ENCODE measurements at regions not wholly inside any gene's neighbourhood (a gene's known extent, or its start where the extent isn't known, plus 50 kb on each side); places are given as distances from the start of the nearest gene placed in this dataset.

DNA sequence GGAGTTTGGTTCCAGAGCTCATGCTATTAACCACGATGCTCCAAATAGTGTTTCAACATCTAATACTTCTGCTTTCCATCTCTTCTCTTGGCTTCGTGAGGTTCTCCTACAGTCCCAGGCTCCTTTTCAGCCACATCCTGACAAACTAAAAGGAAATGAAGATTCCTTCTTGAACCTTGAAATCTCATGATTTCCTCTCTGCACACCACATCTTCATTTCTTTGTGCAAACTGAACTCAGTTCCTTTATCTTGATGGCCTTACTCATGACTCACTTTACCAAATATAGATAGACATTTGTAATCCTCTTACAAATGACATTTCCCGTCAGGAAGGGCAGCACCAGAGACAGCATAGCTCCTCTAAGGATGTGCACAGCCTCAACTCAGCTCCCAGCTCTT is 50.0 kb upstream of the ITGA4 start:
- CTCF ChIA-PET: no interaction called here
- RAD21 ChIA-PET (ENCODE audit: low non-redundant PET in 1 of 2, low total read pairs in 2 of 2, uncharacterized antibody in 2 of 2, unreplicated experiment in 2 of 2): no interaction called here

More for the DNA sequence above, 50.0 kb upstream of the ITGA4 start:
- Histone ChIP-seq H3K4me3 (replicated peaks in 1 of 2; ENCODE audit: low read depth in 1 of 2, low read length in 2 of 2) (no peak overlapping the region), H3K36me3 (ENCODE audit: control insufficient read depth in 1 of 2, insufficient read depth in 2 of 2, low read length in 2 of 2) (no peaks in the 10 kb centered on the region), H2AFZ (ENCODE audit: low read depth, low read length, poor library complexity, severe bottlenecking) (no peak overlapping the region), H3K27me3 (ENCODE audit: insufficient read depth, low read length) (no peaks in the 10 kb centered on the region), H3K9me2 (ENCODE audit: insufficient read depth) (no peaks in the 10 kb centered on the region), H3K9ac (ENCODE audit: low read length) (no peak overlapping the region), H3K9me3 (ENCODE audit: control insufficient read depth in 1 of 2, insufficient read depth in 1 of 2, low read depth in 1 of 2, low read length in 2 of 2) (no peaks in the 10 kb centered on the region), H3K27ac (ENCODE audit: low read depth, low read length) (no peak overlapping the region), H3K79me2 (ENCODE audit: insufficient read depth, low read length) (no peaks in the 10 kb centered on the region), H4K20me1 (ENCODE audit: insufficient read depth) (no peaks in the 10 kb centered on the region), H3K4me2 (ENCODE audit: low read length) (no peak overlapping the region), H3K4me1 (ENCODE audit: control insufficient read depth in 1 of 2, insufficient read depth in 2 of 2, low read length in 2 of 2) (no peaks in the 10 kb centered on the region)
- POLR2A ChIA-PET: no interaction called here
- DNase-seq (ENCODE audit: low read depth, low spot score) (no peak), ATAC-seq (no peak)
- no TSS peak for BruUV-seq (replicated peaks)
- intact Hi-C loops (cut with micrococcal nuclease): no loop called here
- TF ChIP-seq, protein P1, sequence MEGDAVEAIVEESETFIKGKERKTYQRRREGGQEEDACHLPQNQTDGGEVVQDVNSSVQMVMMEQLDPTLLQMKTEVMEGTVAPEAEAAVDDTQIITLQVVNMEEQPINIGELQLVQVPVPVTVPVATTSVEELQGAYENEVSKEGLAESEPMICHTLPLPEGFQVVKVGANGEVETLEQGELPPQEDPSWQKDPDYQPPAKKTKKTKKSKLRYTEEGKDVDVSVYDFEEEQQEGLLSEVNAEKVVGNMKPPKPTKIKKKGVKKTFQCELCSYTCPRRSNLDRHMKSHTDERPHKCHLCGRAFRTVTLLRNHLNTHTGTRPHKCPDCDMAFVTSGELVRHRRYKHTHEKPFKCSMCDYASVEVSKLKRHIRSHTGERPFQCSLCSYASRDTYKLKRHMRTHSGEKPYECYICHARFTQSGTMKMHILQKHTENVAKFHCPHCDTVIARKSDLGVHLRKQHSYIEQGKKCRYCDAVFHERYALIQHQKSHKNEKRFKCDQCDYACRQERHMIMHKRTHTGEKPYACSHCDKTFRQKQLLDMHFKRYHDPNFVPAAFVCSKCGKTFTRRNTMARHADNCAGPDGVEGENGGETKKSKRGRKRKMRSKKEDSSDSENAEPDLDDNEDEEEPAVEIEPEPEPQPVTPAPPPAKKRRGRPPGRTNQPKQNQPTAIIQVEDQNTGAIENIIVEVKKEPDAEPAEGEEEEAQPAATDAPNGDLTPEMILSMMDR (IDR thresholded peaks at IDR 0.05 in 2 of 3, conservative IDR thresholded peaks at IDR 0.05 in 1 of 3; ENCODE audit: borderline replicate concordance in 1 of 3, insufficient read depth in 1 of 3, low read depth in 2 of 3, low read length in 2 of 3): no peak
- TF ChIP-seq SRF (IDR thresholded peaks at IDR 0.05; ENCODE audit: low read depth): no peak
- TF ChIP-seq EZH2phosphoT487 (IDR thresholded peaks at IDR 0.05; ENCODE audit: borderline replicate concordance): no peak
- no peak for TF ChIP-seq CEBPB (IDR thresholded peaks at IDR 0.05; ENCODE audit: low read depth)
- no peak for TF ChIP-seq POLR2A (IDR thresholded peaks at IDR 0.05; ENCODE audit: borderline replicate concordance, extremely low read depth, insufficient read depth, insufficient read length)
- no peak for TF ChIP-seq SP1 (IDR thresholded peaks at IDR 0.05; ENCODE audit: low read depth)
- TF ChIP-seq ZFX (IDR thresholded peaks at IDR 0.05): no peak
- TF ChIP-seq, protein P2, sequence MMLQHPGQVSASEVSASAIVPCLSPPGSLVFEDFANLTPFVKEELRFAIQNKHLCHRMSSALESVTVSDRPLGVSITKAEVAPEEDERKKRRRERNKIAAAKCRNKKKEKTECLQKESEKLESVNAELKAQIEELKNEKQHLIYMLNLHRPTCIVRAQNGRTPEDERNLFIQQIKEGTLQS (IDR thresholded peaks at IDR 0.05): no peak
- no peak for TF ChIP-seq EGR1 (IDR thresholded peaks at IDR 0.05; ENCODE audit: low read depth)
- TF ChIP-seq, protein P3, sequence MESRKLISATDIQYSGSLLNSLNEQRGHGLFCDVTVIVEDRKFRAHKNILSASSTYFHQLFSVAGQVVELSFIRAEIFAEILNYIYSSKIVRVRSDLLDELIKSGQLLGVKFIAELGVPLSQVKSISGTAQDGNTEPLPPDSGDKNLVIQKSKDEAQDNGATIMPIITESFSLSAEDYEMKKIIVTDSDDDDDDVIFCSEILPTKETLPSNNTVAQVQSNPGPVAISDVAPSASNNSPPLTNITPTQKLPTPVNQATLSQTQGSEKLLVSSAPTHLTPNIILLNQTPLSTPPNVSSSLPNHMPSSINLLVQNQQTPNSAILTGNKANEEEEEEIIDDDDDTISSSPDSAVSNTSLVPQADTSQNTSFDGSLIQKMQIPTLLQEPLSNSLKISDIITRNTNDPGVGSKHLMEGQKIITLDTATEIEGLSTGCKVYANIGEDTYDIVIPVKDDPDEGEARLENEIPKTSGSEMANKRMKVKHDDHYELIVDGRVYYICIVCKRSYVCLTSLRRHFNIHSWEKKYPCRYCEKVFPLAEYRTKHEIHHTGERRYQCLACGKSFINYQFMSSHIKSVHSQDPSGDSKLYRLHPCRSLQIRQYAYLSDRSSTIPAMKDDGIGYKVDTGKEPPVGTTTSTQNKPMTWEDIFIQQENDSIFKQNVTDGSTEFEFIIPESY (IDR thresholded peaks at IDR 0.05; ENCODE audit: extremely low read depth, insufficient replicate concordance, low read length): no peak
- no peak for TF ChIP-seq CBX3 (IDR thresholded peaks at IDR 0.05; ENCODE audit: low read depth)
- TF ChIP-seq ELF1 (IDR thresholded peaks at IDR 0.05; ENCODE audit: borderline replicate concordance, low read depth): no peak
- no peak for TF ChIP-seq JUND (IDR thresholded peaks at IDR 0.05)
- TF ChIP-seq FOSL1 (IDR thresholded peaks at IDR 0.05; ENCODE audit: low read depth): no peak
- TF ChIP-seq, protein P4, sequence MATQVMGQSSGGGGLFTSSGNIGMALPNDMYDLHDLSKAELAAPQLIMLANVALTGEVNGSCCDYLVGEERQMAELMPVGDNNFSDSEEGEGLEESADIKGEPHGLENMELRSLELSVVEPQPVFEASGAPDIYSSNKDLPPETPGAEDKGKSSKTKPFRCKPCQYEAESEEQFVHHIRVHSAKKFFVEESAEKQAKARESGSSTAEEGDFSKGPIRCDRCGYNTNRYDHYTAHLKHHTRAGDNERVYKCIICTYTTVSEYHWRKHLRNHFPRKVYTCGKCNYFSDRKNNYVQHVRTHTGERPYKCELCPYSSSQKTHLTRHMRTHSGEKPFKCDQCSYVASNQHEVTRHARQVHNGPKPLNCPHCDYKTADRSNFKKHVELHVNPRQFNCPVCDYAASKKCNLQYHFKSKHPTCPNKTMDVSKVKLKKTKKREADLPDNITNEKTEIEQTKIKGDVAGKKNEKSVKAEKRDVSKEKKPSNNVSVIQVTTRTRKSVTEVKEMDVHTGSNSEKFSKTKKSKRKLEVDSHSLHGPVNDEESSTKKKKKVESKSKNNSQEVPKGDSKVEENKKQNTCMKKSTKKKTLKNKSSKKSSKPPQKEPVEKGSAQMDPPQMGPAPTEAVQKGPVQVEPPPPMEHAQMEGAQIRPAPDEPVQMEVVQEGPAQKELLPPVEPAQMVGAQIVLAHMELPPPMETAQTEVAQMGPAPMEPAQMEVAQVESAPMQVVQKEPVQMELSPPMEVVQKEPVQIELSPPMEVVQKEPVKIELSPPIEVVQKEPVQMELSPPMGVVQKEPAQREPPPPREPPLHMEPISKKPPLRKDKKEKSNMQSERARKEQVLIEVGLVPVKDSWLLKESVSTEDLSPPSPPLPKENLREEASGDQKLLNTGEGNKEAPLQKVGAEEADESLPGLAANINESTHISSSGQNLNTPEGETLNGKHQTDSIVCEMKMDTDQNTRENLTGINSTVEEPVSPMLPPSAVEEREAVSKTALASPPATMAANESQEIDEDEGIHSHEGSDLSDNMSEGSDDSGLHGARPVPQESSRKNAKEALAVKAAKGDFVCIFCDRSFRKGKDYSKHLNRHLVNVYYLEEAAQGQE (IDR thresholded peaks at IDR 0.05; ENCODE audit: low read depth): no peak

Data from HCT116 (cell line).